Activated T-cell treated with anti-CD3 and anti-CD28 coated beads for 1 hour (primary cell): ENCODE measurements at regions not wholly inside any gene's neighbourhood (a gene's known extent, or its start where the extent isn't known, plus 50 kb on each side); places are given as distances from the start of the nearest gene placed in this dataset.
"Not testable (repeated sequence)": the region's sequence is repeated elsewhere in the genome, so short reads cannot be mapped to it uniquely, and the experiment has no call there.

ENCODE experiments used
- DNase-seq: peaks from one replicate; pipeline ENCODE4 v3.0.0-alpha.2; 2020; ENCODE audit warnings: low read depth

DNA sequence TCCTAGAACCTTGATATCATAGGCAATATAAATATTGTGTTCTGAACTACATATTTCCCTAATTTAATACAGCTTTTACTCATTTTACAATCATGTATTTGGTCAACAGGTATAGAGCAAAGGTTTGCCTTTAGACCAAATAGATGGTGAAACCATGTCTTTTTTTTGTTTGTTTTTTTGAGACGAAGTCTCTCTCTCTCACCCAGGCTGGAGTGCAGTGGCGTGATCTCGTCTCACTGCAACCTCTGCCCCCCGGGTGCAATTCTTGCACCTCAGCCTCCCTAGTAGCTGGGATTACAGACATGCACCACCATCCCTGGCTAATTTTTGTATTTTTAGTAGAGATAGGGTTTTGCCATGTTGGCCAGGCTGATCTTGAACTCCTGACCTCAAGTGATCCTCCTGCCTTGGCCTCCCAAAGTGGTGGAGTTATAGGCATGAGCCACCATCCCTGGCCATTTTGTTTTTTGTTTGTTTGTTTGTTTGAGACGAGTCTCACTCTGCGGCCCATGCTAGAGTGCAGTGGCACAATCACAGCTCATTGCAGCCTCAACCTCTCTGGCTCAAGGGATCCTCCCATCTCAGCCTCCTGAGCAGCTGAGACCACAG is 243.7 kb upstream of the FOXN3 start:
- DNase-seq, result not testable (repeated sequence)

- DNase-seq, result no peak
Measured at GRCh38 chr14:89660166-89660565, 243.1 kb upstream of the FOXN3 start.

DNA sequence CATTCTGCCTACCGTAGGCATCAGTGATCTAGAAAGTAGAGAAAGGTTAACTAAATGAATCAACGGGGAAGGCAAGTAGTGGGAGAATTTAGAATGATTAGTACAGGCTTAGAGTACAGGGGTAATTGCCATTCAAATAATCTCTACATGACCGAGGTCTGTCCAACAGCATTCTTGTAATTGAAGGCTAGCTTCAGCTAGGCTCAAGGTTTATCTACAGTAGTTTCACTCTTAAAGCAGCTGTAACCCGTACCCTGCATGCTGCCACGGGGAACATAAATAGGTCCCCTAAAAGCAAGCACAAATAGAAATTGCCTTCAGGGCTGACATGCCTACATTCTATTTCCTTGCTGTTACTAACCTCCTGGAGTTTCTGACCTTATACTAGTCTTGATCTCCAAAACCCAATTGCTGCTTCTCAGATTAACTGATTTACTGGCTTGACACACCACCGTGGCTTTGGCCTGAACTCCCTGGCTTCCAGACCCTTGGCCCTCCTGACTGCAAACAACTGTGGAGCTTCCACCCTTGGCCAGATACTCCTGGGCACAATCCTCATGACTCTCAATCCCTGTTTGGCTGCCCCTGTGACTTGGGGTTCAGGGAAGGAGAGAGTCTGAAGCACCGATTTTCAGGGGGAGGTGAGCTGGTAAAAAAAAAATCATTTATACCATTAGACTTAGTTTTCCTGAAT is 242.1 kb upstream of the FOXN3 start:
- DNase-seq, result no peak

- DNase-seq, result no peak
Measured at GRCh38 chr14:89657014-89657413, 240.0 kb upstream of the FOXN3 start.

DNA sequence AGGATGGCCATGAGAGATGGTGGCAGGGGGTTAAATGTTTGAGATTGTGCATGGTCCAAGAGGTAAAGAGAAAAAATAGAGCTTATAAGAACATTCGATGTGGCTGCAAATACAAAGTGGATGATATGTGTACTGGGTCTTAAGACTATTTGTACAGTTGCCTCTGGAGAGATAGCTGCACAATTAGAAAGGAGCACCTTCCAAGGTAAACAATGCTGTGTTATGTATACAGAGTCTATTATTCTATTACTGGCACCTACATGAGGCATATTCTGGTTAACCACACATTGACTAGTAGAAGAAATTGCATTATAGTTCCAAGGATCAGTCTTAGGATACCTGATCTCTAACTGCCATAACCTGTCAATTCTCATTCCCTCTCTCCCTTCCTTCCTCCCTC is 238.0 kb upstream of the FOXN3 start:
- DNase-seq, result no peak

GRCh38 chr14:89652352-89652751 is 235.3 kb upstream of the FOXN3 start:
- DNase-seq, result no peak

GRCh38 chr14:89651805-89652204 is 234.8 kb upstream of the FOXN3 start:
- no peak for DNase-seq

GRCh38 chr14:89650077-89650978 is 233.3 kb upstream of the FOXN3 start:
- DNase-seq, result no peak

DNA sequence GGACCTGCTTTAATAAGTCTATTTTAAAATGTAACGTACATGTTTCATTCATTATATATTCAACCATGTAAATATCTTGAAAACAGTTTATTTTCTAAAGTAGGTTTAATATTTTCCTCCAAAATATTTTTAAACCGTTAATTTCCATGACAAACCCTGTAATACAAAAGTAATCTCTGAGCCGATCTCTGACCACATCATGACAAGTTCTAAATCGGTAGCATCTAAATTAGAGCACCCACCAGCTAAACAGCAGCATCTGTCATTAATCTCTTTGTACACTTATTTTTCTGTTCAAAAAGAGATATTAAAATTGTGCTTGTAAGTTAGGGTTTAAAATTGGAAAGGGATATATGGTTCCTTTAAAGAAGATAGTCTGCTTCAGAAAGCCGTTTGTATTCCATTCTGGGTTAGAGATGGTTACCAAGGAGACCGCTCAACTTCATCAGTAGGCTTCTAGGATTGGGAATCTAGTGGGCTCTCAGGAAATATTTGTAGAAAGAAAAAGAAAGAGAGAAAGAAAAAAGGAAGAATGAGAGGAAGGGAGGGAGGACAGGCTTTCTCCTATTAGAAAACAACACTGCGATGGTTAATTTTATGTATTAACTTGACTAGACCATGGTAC is 232.5 kb upstream of the FOXN3 start:
- no peak for DNase-seq

- DNase-seq, result no peak
Measured at GRCh38 chr14:89648924-89649323, 231.9 kb upstream of the FOXN3 start.

GRCh38 chr14:89648510-89648909 is 231.5 kb upstream of the FOXN3 start:
- no peak for DNase-seq

- DNase-seq, result no peak
Measured at GRCh38 chr14:89646971-89647370, 229.9 kb upstream of the FOXN3 start.

GRCh38 chr14:89644641-89645040 is 227.6 kb upstream of the FOXN3 start:
- DNase-seq, result no peak

DNA sequence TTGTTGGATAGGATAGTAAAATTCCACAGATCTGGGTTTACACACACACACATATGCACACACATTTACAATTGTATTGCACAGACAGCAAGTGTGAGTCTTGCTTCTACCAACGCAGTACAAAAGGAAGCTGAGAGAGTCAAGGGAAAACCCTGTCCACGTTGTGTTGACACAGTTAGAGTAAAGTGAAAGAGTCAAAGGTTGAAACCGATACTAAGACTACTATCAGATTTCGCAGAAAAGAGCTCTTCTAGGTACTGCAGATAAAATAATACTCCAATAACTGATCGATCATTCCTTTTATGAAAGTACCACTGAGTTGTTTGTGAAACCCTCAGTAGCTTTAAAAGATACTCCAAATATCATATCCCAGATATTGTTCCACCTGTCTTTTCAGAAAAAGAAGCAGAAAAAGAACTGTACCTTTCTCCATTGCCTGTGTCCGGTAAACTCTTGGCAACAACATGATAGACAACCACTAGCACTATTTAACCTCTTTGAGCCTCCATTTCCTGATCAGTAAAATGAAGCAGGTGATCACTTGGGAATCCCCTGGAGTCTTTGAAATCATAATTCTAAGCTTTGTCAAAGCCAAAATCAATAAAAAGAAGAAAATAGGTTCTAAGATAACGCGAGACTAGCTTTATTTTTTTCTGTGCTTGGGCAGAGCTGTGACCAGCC is 224.6 kb upstream of the FOXN3 start:
- DNase-seq, result no peak

DNA sequence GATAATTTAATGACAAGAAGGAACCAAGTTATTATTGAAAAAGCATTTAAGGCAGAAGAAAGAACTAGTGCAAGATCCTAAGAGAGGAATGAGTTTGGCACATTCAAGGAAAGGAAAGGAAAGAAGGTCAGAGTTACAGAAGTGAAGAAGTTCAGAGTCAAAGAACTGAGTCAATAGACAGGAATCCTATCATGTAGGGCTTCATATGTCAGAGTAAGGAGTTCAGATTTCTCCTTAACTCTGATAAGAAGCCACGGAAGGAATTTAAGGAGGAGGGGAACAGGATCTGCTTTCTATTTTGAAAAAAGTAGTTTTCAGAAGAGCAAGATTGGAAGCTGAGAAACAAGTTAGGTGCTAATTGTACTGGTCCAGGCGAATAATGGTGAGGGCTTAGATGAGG is 223.1 kb upstream of the FOXN3 start:
- DNase-seq, result no peak

GRCh38 chr14:89639687-89640086 is 222.7 kb upstream of the FOXN3 start:
- DNase-seq, result no peak

GRCh38 chr14:89638891-89639290 is 221.9 kb upstream of the FOXN3 start:
- no peak for DNase-seq

DNA sequence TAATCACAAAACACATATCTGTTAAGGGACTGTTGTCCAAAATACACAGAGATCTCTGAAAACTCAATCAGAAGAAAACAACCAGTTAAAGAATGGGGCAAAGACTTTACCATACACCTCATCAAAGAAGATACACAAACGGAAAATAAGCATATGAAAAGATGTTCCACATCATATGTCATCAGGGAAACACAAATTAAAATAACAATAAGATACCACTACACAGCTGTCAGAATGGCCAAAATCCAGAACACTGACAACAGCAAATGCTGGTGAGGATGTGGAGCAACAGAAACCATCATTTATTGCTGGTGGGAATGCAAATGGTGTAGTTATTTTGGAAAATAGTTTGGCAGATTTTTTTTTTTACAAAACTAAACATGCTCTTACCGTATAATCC is 220.5 kb upstream of the FOXN3 start:
- DNase-seq, result no peak

- DNase-seq, result no peak
Measured at GRCh38 chr14:89635615-89636014, 218.6 kb upstream of the FOXN3 start.

DNA sequence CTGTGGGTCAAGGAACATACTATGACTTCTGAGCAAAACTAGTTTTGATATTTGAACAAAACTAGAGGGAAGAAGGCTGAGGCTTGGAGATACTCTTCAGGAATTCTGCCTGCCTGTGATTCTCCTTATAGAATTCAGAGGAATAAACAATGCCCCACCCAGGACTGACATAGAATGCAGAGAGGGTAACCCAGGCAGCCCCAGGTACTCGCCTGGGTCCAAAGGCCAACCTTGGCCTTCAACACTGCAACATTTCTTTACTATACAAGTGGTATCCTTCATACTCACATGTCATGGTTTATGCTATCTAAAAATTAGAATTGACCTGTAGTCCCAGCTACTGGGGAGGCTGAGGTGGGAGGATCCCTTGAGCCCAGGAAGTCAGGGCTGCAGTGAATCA is 217.0 kb upstream of the FOXN3 start:
- no peak for DNase-seq

- no peak for DNase-seq
Measured at GRCh38 chr14:89630101-89630829, 213.2 kb upstream of the FOXN3 start.
